ENCODE measurements at regions not wholly inside any gene's neighbourhood (a gene's known extent, or its start where the extent isn't known, plus 50 kb on each side); places are given as distances from the start of the nearest gene placed in this dataset.
"Not testable (repeated sequence)": the region's sequence is repeated elsewhere in the genome, so short reads cannot be mapped to it uniquely, and the experiment has no call there.

- intact Hi-C loops (cut with micrococcal nuclease) = loop anchor here (5.0 kb wide), 1 partner anchor 525 kb away; no protein-coding TSS in a partner anchor
- DNase-seq = no peak
- no peak for ATAC-seq
Observed at GRCh38 chr3:178967177-178967532, 104.5 kb downstream of the ZMAT3 start.

GRCh38 chr3:178966299-178967176 is 105.1 kb downstream of the ZMAT3 start:
- intact Hi-C loops (cut with micrococcal nuclease) = loop anchor here (5.0 kb wide), 1 partner anchor 524 kb away; no protein-coding TSS in a partner anchor
- peak; percentile 75 for ATAC-seq
- DNase-seq = no peak

GRCh38 chr3:178964551-178964950 is 107.1 kb downstream of the ZMAT3 start:
- intact Hi-C loops (cut with micrococcal nuclease) = no loop called here
- no peak for DNase-seq
- no peak for ATAC-seq

DNA sequence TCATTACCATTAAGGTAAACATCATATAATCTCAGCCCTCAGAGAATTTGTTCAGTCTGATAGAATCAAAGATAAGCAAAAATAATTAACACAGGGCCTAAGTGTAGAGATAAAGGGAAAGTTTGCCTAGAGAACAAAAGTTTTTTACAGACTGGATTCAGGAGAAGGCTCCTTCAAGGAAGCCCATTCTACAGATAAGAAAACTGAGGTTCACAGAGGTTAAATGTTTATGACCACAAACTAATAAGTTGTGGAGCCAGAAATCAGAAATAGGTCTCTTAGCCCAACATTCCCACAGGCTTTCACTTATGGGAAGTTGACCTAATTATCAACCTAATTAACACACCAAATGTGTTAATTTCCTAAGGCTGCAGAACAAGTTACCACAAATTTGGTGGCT is 110.7 kb downstream of the ZMAT3 start:
- DNase-seq = no peak
- intact Hi-C loops (cut with micrococcal nuclease) = no loop called here
- no peak for ATAC-seq

- ATAC-seq (no peak), DNase-seq (no peak)
- intact Hi-C loops (cut with micrococcal nuclease) = no loop called here
Observed at GRCh38 chr3:178960181-178960580, 111.4 kb downstream of the ZMAT3 start.

DNA sequence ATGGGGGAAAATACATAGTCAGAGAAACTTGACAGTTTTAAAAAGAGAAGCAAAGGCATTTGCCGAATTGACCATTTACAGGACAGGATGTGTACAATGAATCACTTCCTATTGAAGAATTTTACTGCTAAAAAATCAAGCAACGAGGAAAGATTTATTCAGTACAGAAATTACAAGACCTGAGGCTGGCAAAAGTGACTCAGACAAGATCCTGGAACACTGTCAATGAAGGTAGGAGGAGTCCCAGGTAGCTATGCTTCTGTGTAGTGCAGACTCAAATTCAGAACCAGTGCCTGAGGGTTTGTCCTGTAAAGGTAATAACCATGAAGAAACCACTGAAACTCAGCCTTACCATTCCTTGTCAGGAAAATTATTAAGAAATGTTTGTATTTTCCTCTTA is 120.9 kb downstream of the ZMAT3 start:
- DNase-seq = no peak
- intact Hi-C loops (cut with micrococcal nuclease) = no loop called here
- no peak for ATAC-seq

DNA sequence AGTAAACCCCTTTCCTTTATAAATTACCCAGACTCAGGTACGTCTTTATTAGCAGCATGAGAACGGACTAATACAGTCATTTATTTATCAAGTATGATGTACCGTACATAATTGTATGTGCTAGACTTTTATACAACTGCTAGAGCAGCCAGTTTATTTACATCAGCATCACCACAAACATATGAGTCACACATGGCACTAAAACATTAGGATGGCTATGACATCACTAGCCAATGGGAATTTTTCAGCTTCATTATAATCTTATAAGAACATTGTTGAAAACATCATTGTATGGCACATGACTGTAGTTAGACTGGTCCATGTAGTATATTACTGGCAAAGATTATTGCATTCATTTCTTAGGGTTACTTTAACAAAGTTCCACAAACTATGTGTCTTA is 121.7 kb downstream of the ZMAT3 start:
- DNase-seq (no peak), ATAC-seq (no peak)
- intact Hi-C loops (cut with micrococcal nuclease) = no loop called here

DNA sequence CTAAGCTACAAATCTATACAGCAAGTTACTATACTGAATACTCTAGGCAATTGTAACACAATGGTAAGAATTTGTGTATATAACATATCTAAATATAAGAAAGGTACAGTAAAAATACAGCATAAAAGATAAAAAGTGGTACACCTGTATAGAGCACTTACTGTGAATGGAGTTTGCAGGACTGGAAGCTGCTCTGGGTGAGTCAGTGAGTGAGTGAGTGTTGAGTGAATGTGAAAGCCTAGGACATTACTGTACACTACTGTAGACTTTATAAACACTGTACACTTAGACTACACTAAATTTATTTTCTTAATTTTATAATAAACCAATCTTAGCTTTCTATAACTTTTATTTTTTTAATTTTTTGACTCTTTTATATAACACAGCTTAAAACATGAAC is 123.1 kb downstream of the ZMAT3 start:
- no peak for DNase-seq
- ATAC-seq = no peak
- intact Hi-C loops (cut with micrococcal nuclease) = no loop called here

GRCh38 chr3:178947738-178948137 is 123.9 kb downstream of the ZMAT3 start:
- no peak for ATAC-seq

GRCh38 chr3:178942261-178942660 is 129.3 kb downstream of the ZMAT3 start:
- ATAC-seq; DNase-seq; intact Hi-C loops (cut with micrococcal nuclease): not testable (repeated sequence)

More at GRCh38 chr3:178947738-178948137, 123.9 kb downstream of the ZMAT3 start:
- intact Hi-C loops (cut with micrococcal nuclease) = no loop called here
- DNase-seq = no peak

GRCh38 chr3:178930116-178930515 is 141.5 kb downstream of the ZMAT3 start:
- intact Hi-C loops (cut with micrococcal nuclease) = no loop called here
- DNase-seq (no peak), ATAC-seq (no peak)

- no peak for ATAC-seq
- DNase-seq = no peak
- intact Hi-C loops (cut with micrococcal nuclease) = no loop called here
Observed at GRCh38 chr3:178916223-178916622, 155.4 kb downstream of the ZMAT3 start.

DNA sequence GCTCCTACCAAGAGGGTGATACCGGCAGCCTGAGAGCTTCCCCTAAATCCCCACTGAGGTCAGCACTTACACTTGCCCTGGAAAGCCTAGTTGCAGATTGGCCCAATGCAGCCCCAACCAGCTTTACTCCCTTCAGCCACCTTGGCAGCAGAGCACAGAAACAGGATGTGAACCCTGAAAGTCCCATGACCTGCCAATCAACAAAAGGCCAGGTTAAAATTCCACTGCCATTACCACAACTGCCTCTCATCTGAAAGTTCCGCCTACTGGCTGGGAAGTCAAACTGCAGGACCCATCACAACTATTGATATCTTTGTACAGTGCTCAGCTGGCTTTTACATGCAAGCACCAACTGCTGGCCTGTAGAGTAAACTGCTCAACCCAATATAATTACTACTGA is 156.2 kb downstream of the ZMAT3 start:
- intact Hi-C loops (cut with micrococcal nuclease) = no loop called here
- ATAC-seq (no peak), DNase-seq (no peak)

DNA sequence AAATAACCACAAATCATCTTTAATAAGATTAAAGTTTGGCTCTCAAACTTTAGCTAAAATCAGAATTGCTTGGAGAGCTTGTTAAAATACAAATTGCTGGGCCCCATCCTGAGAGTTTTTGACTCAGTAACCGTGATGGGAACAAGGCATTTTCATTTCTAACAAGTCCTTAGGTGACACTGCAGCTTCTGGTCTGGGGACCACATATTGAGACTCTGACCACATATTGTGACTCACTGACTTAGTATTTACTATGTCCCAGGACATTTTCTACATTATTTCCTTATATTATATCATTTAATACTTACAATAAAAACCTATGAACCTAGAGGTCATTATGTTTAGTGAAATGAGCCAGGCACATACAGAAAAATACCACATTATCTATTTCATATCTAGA is 164.5 kb downstream of the ZMAT3 start:
- ATAC-seq = no peak
- intact Hi-C loops (cut with micrococcal nuclease) = no loop called here

GRCh38 chr3:178901204-178901603 is 170.4 kb downstream of the ZMAT3 start:
- no peak for ATAC-seq
- DNase-seq = no peak
- intact Hi-C loops (cut with micrococcal nuclease) = no loop called here

More for the DNA sequence above, 164.5 kb downstream of the ZMAT3 start:
- no peak for DNase-seq

DNA sequence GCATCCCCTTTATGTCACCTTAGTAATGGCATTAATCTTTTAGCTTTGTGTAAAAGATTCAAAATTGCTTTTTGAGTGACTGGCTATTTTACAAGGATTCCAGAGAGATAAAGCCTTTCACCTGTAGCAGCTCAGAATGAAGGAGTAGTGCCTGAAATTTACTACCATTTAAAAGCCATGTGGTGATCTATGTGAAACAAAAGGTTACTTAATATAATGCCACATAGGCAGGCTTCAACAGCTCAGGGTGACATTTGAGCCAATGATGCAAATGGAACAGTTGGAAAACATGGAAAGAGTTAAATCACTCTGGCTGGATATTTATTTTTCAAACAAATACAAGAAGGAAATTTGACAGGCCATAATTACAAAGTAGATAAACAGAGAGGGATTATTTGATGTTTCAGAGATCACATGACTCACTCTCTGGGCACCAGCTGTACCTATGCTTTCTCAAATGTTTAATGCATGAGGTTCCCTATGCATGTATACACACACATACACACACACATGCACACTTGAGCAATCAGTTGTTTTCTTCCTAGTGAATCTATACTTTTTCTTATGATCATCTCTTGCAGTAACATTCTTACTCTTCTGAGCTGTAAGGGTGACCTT is 171.5 kb downstream of the ZMAT3 start:
- intact Hi-C loops (cut with micrococcal nuclease) = no loop called here

GRCh38 chr3:178895178-178895789 is 176.3 kb downstream of the ZMAT3 start:
- ATAC-seq (no peak), DNase-seq (no peak)
- intact Hi-C loops (cut with micrococcal nuclease) = no loop called here

More for the DNA sequence above, 171.5 kb downstream of the ZMAT3 start:
- ATAC-seq = no peak
- no peak for DNase-seq
